Skeletal muscle satellite cell (primary cell): ENCODE measurements at regions not wholly inside any gene's neighbourhood (a gene's known extent, or its start where the extent isn't known, plus 50 kb on each side); places are given as distances from the start of the nearest gene placed in this dataset.
"Not testable (repeated sequence)": the region's sequence is repeated elsewhere in the genome, so short reads cannot be mapped to it uniquely, and the experiment has no call there.

ENCODE experiments used
- H3K27me3 ChIP-seq: 2 replicates; pipeline ENCODE4 v1.7.0; 2013; ENCODE audit warnings: low read length; ENCODE audit not compliant: control insufficient read depth, insufficient read depth
- H3K36me3 ChIP-seq: 2 replicates; pipeline ENCODE4 v1.7.0; 2013; ENCODE audit warnings: mild to moderate bottlenecking, control low read depth, low read length; ENCODE audit not compliant: insufficient read depth
- H3K4me1 ChIP-seq: 2 replicates; pipeline ENCODE4 v1.7.0; 2013; ENCODE audit warnings: low read length; ENCODE audit not compliant: control insufficient read depth, insufficient read depth
- H3K4me2 ChIP-seq: 2 replicates; pipeline ENCODE4 v1.7.0; 2013; ENCODE audit warnings: mild to moderate bottlenecking, low read length
- H3K4me3 ChIP-seq: 2 replicates; pipeline ENCODE4 v1.7.0; 2013; ENCODE audit warnings: low read length
- H3K9ac ChIP-seq: 2 replicates; pipeline ENCODE4 v1.7.0; 2013; ENCODE audit warnings: mild to moderate bottlenecking, low read depth, low read length, moderate library complexity
- H3K9me3 ChIP-seq: replicated peaks from 2 replicates; pipeline ENCODE4 v1.7.0; 2013; ENCODE audit warnings: mild to moderate bottlenecking, control low read depth, low read length

- not testable (repeated sequence) for H3K4me2 ChIP-seq
Observed at GRCh38 chr13:67383109-67383757, 153.1 kb upstream of the PCDH9 start.

GRCh38 chr13:67377919-67378318 is 147.8 kb upstream of the PCDH9 start:
- H3K4me2 ChIP-seq = no peak overlapping the region
- no peaks in the 10 kb centered on the region for H3K27me3 ChIP-seq
- no peak overlapping the region for H3K4me3 ChIP-seq
- no peak overlapping the region for H3K9ac ChIP-seq
- H3K4me1 ChIP-seq = no peaks in the 10 kb centered on the region
- no peaks in the 10 kb centered on the region for H3K9me3 ChIP-seq
- no peaks in the 10 kb centered on the region for H3K36me3 ChIP-seq

More at GRCh38 chr13:67383109-67383757, 153.1 kb upstream of the PCDH9 start:
- not testable (repeated sequence) for H3K27me3 ChIP-seq, H3K4me1 ChIP-seq, H3K9ac ChIP-seq, H3K4me3 ChIP-seq, H3K9me3 ChIP-seq, H3K36me3 ChIP-seq

GRCh38 chr13:67374391-67374790 is 144.3 kb upstream of the PCDH9 start:
- Histone ChIP-seq H3K27me3 (no peaks in the 10 kb centered on the region), H3K36me3 (no peaks in the 10 kb centered on the region), H3K4me3 (no peak overlapping the region), H3K4me2 (no peak overlapping the region), H3K4me1 (peaks cover 21% of the 10 kb centered on the region), H3K9me3 (no peaks in the 10 kb centered on the region), H3K9ac (no peak overlapping the region)

GRCh38 chr13:67372868-67373464 is 142.8 kb upstream of the PCDH9 start:
- H3K4me3 ChIP-seq = no peak overlapping the region
- no peak overlapping the region for H3K9ac ChIP-seq
- H3K4me2 ChIP-seq = no peak overlapping the region
- no peaks in the 10 kb centered on the region for H3K36me3 ChIP-seq
- H3K27me3 ChIP-seq = no peaks in the 10 kb centered on the region
- no peaks in the 10 kb centered on the region for H3K9me3 ChIP-seq
- H3K4me1 ChIP-seq = peaks cover 31% of the 10 kb centered on the region

- Histone ChIP-seq H3K9me3 (no peaks in the 10 kb centered on the region), H3K9ac (peak overlapping the region; percentile 88), H3K36me3 (no peaks in the 10 kb centered on the region), H3K4me1 (peaks cover 31% of the 10 kb centered on the region), H3K4me2 (peak overlapping the region; percentile 72), H3K4me3 (peak overlapping the region; percentile 26), H3K27me3 (no peaks in the 10 kb centered on the region)
Observed at GRCh38 chr13:67369895-67370660, 139.9 kb upstream of the PCDH9 start.

GRCh38 chr13:67367399-67367798 is 137.3 kb upstream of the PCDH9 start:
- no peak overlapping the region for H3K4me3 ChIP-seq
- no peak overlapping the region for H3K9ac ChIP-seq
- H3K4me1 ChIP-seq = peaks cover 30% of the 10 kb centered on the region
- H3K4me2 ChIP-seq = no peak overlapping the region
- H3K27me3 ChIP-seq = no peaks in the 10 kb centered on the region
- H3K9me3 ChIP-seq = no peaks in the 10 kb centered on the region
- H3K36me3 ChIP-seq = no peaks in the 10 kb centered on the region

- no peak overlapping the region for H3K4me3 ChIP-seq
- H3K9me3 ChIP-seq = no peaks in the 10 kb centered on the region
- no peaks in the 10 kb centered on the region for H3K27me3 ChIP-seq
- H3K4me2 ChIP-seq = no peak overlapping the region
- peaks cover 24% of the 10 kb centered on the region for H3K4me1 ChIP-seq
- no peak overlapping the region for H3K9ac ChIP-seq
- no peaks in the 10 kb centered on the region for H3K36me3 ChIP-seq
Observed at GRCh38 chr13:67366533-67366932, 136.4 kb upstream of the PCDH9 start.

- no peaks in the 10 kb centered on the region for H3K36me3 ChIP-seq
- peak overlapping the region; percentile 72 for H3K9ac ChIP-seq
- no peaks in the 10 kb centered on the region for H3K9me3 ChIP-seq
- no peak overlapping the region for H3K4me3 ChIP-seq
- peak overlapping the region; percentile 14 for H3K4me2 ChIP-seq
- no peaks in the 10 kb centered on the region for H3K27me3 ChIP-seq
- peaks cover 26% of the 10 kb centered on the region for H3K4me1 ChIP-seq
Observed at GRCh38 chr13:67355812-67356476, 125.8 kb upstream of the PCDH9 start.

GRCh38 chr13:67353941-67354340 is 123.8 kb upstream of the PCDH9 start:
- peak overlapping the region; percentile 86 for H3K4me2 ChIP-seq
- peaks cover 26% of the 10 kb centered on the region for H3K4me1 ChIP-seq
- H3K4me3 ChIP-seq = peak overlapping the region; percentile 64
- H3K36me3 ChIP-seq = no peaks in the 10 kb centered on the region
- H3K9ac ChIP-seq = peak overlapping the region; percentile 72
- H3K27me3 ChIP-seq = no peaks in the 10 kb centered on the region
- no peaks in the 10 kb centered on the region for H3K9me3 ChIP-seq

- Histone ChIP-seq H3K4me1 (peaks cover 26% of the 10 kb centered on the region), H3K4me3 (no peak overlapping the region), H3K9me3 (no peaks in the 10 kb centered on the region), H3K4me2 (no peak overlapping the region), H3K36me3 (no peaks in the 10 kb centered on the region), H3K9ac (peak overlapping the region; percentile 72), H3K27me3 (no peaks in the 10 kb centered on the region)
Observed at GRCh38 chr13:67353031-67353430, 122.9 kb upstream of the PCDH9 start.

GRCh38 chr13:67351909-67352308 is 121.8 kb upstream of the PCDH9 start:
- Histone ChIP-seq H3K4me1 (peaks cover 26% of the 10 kb centered on the region), H3K36me3 (no peaks in the 10 kb centered on the region), H3K4me2 (no peak overlapping the region), H3K9me3 (no peaks in the 10 kb centered on the region), H3K9ac (no peak overlapping the region), H3K4me3 (no peak overlapping the region), H3K27me3 (no peaks in the 10 kb centered on the region)
